Mesenchymal stem cell (in vitro differentiated cells and primary cell): ENCODE measurements at regions not wholly inside any gene's neighbourhood (a gene's known extent, or its start where the extent isn't known, plus 50 kb on each side); places are given as distances from the start of the nearest gene placed in this dataset.

ENCODE experiments used
- DNase-seq: peaks from one replicate; pipeline ENCODE4 v3.0.0-alpha.2; 2013
- H2AFZ ChIP-seq: one replicate; pipeline ENCODE4 v1.6.1; 2013; ENCODE audit warnings: low read depth, mild to moderate bottlenecking, control low read depth, inconsistent platforms, low read length, moderate library complexity
- H2AK5ac ChIP-seq: 2 replicates; pipeline ENCODE4 v1.6.1; 2013; ENCODE audit warnings: low read length, moderate library complexity, mild to moderate bottlenecking, inconsistent platforms; ENCODE audit not compliant: severe bottlenecking
- H2BK120ac ChIP-seq: one replicate; pipeline ENCODE4 v1.6.1; 2013; ENCODE audit warnings: low read depth, mild to moderate bottlenecking, inconsistent platforms, low read length, moderate library complexity
- H2BK12ac ChIP-seq, 2 experiments: one replicate each; pipeline ENCODE4 v1.6.1; 2013; ENCODE audit warnings: inconsistent platforms in 2 of 2, low read length in 2 of 2, mild to moderate bottlenecking in 2 of 2, moderate library complexity in 2 of 2, control low read depth in 1 of 2
- H2BK15ac ChIP-seq: one replicate; pipeline ENCODE4 v1.6.1; 2013; ENCODE audit warnings: mild to moderate bottlenecking, low read depth, inconsistent platforms; ENCODE audit not compliant: poor library complexity, severe bottlenecking
- H2BK5ac ChIP-seq: 2 replicates; pipeline ENCODE4 v1.6.1; 2013; ENCODE audit warnings: low read depth, mild to moderate bottlenecking, low read length, control low read depth, inconsistent platforms; ENCODE audit not compliant: poor library complexity, severe bottlenecking
- H3K14ac ChIP-seq, 2 experiments: one replicate each; pipeline ENCODE4 v1.6.1; 2013; ENCODE audit warnings: inconsistent platforms in 2 of 2, low read length in 2 of 2, control low read depth in 1 of 2, mild to moderate bottlenecking in 1 of 2, moderate library complexity in 1 of 2
- H3K18ac ChIP-seq, 2 experiments: one replicate each; pipeline ENCODE4 v1.6.1; 2013; ENCODE audit warnings: inconsistent platforms in 2 of 2, low read length in 2 of 2, control low read depth in 1 of 2, low read depth in 1 of 2, mild to moderate bottlenecking in 1 of 2
- H3K23ac ChIP-seq, 2 experiments: one replicate each; pipeline ENCODE4 v1.6.1; 2013; ENCODE audit warnings: inconsistent platforms in 2 of 2, low read length in 2 of 2, mild to moderate bottlenecking in 2 of 2, moderate library complexity in 2 of 2, control low read depth in 1 of 2
- H3K27ac ChIP-seq: 2 replicates; pipeline ENCODE4 v1.5.1; 2013; ENCODE audit warnings: mild to moderate bottlenecking, moderate library complexity, low read length, control low read depth, inconsistent platforms; ENCODE audit not compliant: poor library complexity, severe bottlenecking
- H3K27me3 ChIP-seq, 2 experiments: 2 replicates each; pipeline versions ENCODE4 v1.6.1 to v1.7.0; 2013; ENCODE audit warnings: low read length in 2 of 2, mild to moderate bottlenecking in 2 of 2, moderate library complexity in 2 of 2, control low read depth in 1 of 2, inconsistent platforms in 1 of 2; ENCODE audit not compliant: control insufficient read depth in 1 of 2, insufficient read depth in 1 of 2
- H3K36me3 ChIP-seq, 2 experiments: 2 replicates each; pipeline versions ENCODE4 v1.6.1 to v1.7.0; 2013; ENCODE audit warnings: low read length in 2 of 2, control low read depth in 1 of 2, inconsistent platforms in 1 of 2, low read depth in 1 of 2, mild to moderate bottlenecking in 1 of 2; ENCODE audit not compliant: insufficient read depth in 2 of 2, control insufficient read depth in 1 of 2
- H3K4ac ChIP-seq, 2 experiments: one replicate each; pipeline ENCODE4 v1.6.1; 2013; ENCODE audit warnings: inconsistent platforms in 2 of 2, low read length in 2 of 2, mild to moderate bottlenecking in 2 of 2, moderate library complexity in 2 of 2, control low read depth in 1 of 2, low read depth in 1 of 2
- H3K4me1 ChIP-seq: 2 replicates; pipeline ENCODE4 v1.6.1; 2013; ENCODE audit warnings: low read depth, low read length, control low read depth; ENCODE audit not compliant: control insufficient read depth, insufficient read depth
- H3K4me2 ChIP-seq: 2 replicates; pipeline ENCODE4 v1.6.1; 2013; ENCODE audit warnings: low read length, mild to moderate bottlenecking, inconsistent platforms; ENCODE audit not compliant: poor library complexity, severe bottlenecking
- H3K4me3 ChIP-seq, 2 experiments: 2 replicates each; pipeline versions ENCODE4 v1.5.1 to v1.7.0; 2013; ENCODE audit warnings: low read length in 2 of 2, mild to moderate bottlenecking in 2 of 2, control low read depth in 1 of 2, low read depth in 1 of 2; ENCODE audit not compliant: insufficient read depth in 1 of 2
- H3K79me1 ChIP-seq: replicated peaks from 2 replicates; pipeline ENCODE4 v1.6.1; 2013; ENCODE audit warnings: mild to moderate bottlenecking, control low read depth, low read length, inconsistent platforms; ENCODE audit not compliant: poor library complexity, severe bottlenecking
- H3K9ac ChIP-seq: 2 replicates; pipeline ENCODE4 v1.7.0; 2013; ENCODE audit warnings: mild to moderate bottlenecking, low read length, moderate library complexity
- H3K9me3 ChIP-seq: 2 replicates; pipeline ENCODE4 v1.7.0; 2013; ENCODE audit warnings: mild to moderate bottlenecking, low read length; ENCODE audit not compliant: control insufficient read depth
- H4K8ac ChIP-seq: one replicate; pipeline ENCODE4 v1.6.1; 2013; ENCODE audit warnings: inconsistent platforms, mild to moderate bottlenecking, low read length, moderate library complexity
- H4K91ac ChIP-seq: one replicate; pipeline ENCODE4 v1.6.1; 2013; ENCODE audit warnings: mild to moderate bottlenecking, low read length, inconsistent platforms
- WGBS: methylation state at CpG from one replicate; pipeline ENCODE4 v1.1.7; 2013; ENCODE audit warnings: mixed read lengths; 5-methylcytosine and 5-hydroxymethylcytosine counted together

GRCh38 chr21:17967319-17967718 lies 148.2 kb upstream of the C21orf91 start:
- Histone ChIP-seq H3K9ac (no peak overlapping the region), H3K27me3 (no peaks in the 10 kb centered on the region), H3K14ac (no peak overlapping the region), H2AK5ac (no peak overlapping the region), H3K27ac (no peak overlapping the region), H2BK120ac (no peak overlapping the region), H3K4ac (no peak overlapping the region), H4K91ac (no peak overlapping the region), H3K23ac (no peak overlapping the region), H3K18ac (no peak overlapping the region), H2BK15ac (no peak overlapping the region), H4K8ac (no peak overlapping the region), H3K4me2 (no peak overlapping the region), H2BK5ac (no peak overlapping the region), H2BK12ac (no peak overlapping the region), H3K79me1 (no peaks in the 10 kb centered on the region), H3K36me3 (no peaks in the 10 kb centered on the region), H3K9me3 (no peaks in the 10 kb centered on the region), H3K4me3 (no peak overlapping the region), H2AFZ (no peak overlapping the region), H3K4me1 (no peaks in the 10 kb centered on the region)
- no peak for DNase-seq

GRCh38 chr21:17964716-17965115 lies 145.6 kb upstream of the C21orf91 start:
- H3K4me1 ChIP-seq, result no peaks in the 10 kb centered on the region
- H3K14ac ChIP-seq, result no peak overlapping the region
- H2BK120ac ChIP-seq, result no peak overlapping the region
- no peak overlapping the region for H3K23ac ChIP-seq
- no peak overlapping the region for H4K91ac ChIP-seq
- H2BK15ac ChIP-seq, result no peak overlapping the region
- no peaks in the 10 kb centered on the region for H3K27me3 ChIP-seq
- no peaks in the 10 kb centered on the region for H3K79me1 ChIP-seq
- H3K4me3 ChIP-seq, result no peak overlapping the region
- no peak overlapping the region for H2BK5ac ChIP-seq
- H3K27ac ChIP-seq, result no peak overlapping the region
- no peak overlapping the region for H4K8ac ChIP-seq
- DNase-seq, result no peak
- H3K4me2 ChIP-seq, result no peak overlapping the region
- H3K9ac ChIP-seq, result no peak overlapping the region
- H3K4ac ChIP-seq, result no peak overlapping the region
- H2BK12ac ChIP-seq, result no peak overlapping the region
- H3K18ac ChIP-seq, result no peak overlapping the region
- H2AFZ ChIP-seq, result no peak overlapping the region
- no peaks in the 10 kb centered on the region for H3K9me3 ChIP-seq
- H2AK5ac ChIP-seq, result no peak overlapping the region
- no peaks in the 10 kb centered on the region for H3K36me3 ChIP-seq

- WGBS, result 95% methylated on average over 4 of the region's 5 CpGs
- Histone ChIP-seq H4K91ac (no peak overlapping the region), H3K9me3 (no peaks in the 10 kb centered on the region), H3K4me3 (no peak overlapping the region), H2BK120ac (no peak overlapping the region), H3K9ac (no peak overlapping the region), H2AFZ (no peak overlapping the region), H3K4me2 (no peak overlapping the region), H3K36me3 (no peaks in the 10 kb centered on the region), H3K4ac (no peak overlapping the region), H3K14ac (no peak overlapping the region), H2AK5ac (no peak overlapping the region), H3K4me1 (no peaks in the 10 kb centered on the region), H2BK12ac (no peak overlapping the region), H3K23ac (no peak overlapping the region), H3K27ac (no peak overlapping the region), H3K18ac (no peak overlapping the region), H2BK5ac (no peak overlapping the region), H3K79me1 (no peaks in the 10 kb centered on the region), H2BK15ac (no peak overlapping the region), H4K8ac (no peak overlapping the region), H3K27me3 (no peaks in the 10 kb centered on the region)
- DNase-seq, result no peak
These were observed 145.0 kb upstream of the C21orf91 start for GRCh38 chr21:17964199-17964598.

- no peak overlapping the region for H3K18ac ChIP-seq
- H4K8ac ChIP-seq, result no peak overlapping the region
- H3K4ac ChIP-seq, result no peak overlapping the region
- H3K27me3 ChIP-seq, result no peaks in the 10 kb centered on the region
- H3K9me3 ChIP-seq, result peaks cover 2% of the 10 kb centered on the region
- H3K9ac ChIP-seq, result no peak overlapping the region
- H2BK120ac ChIP-seq, result no peak overlapping the region
- no peak overlapping the region for H3K27ac ChIP-seq
- no peaks in the 10 kb centered on the region for H3K36me3 ChIP-seq
- no peak overlapping the region for H2BK12ac ChIP-seq
- H2AK5ac ChIP-seq, result no peak overlapping the region
- H3K23ac ChIP-seq, result no peak overlapping the region
- no peak overlapping the region for H4K91ac ChIP-seq
- no peak overlapping the region for H2AFZ ChIP-seq
- H2BK15ac ChIP-seq, result no peak overlapping the region
- H3K4me1 ChIP-seq, result no peaks in the 10 kb centered on the region
- no peaks in the 10 kb centered on the region for H3K79me1 ChIP-seq
- WGBS, result 100% methylated on average over 1 of the region's 2 CpGs
- H3K4me2 ChIP-seq, result no peak overlapping the region
- H3K4me3 ChIP-seq, result no peak overlapping the region
- no peak overlapping the region for H3K14ac ChIP-seq
- no peak for DNase-seq
- no peak overlapping the region for H2BK5ac ChIP-seq
These were observed 131.4 kb upstream of the C21orf91 start for GRCh38 chr21:17950591-17950990.
